ENCODE measurements at regions not wholly inside any gene's neighbourhood (a gene's known extent, or its start where the extent isn't known, plus 50 kb on each side); places are given as distances from the start of the nearest gene placed in this dataset.

GRCh38 chr16:7962091-7962879 is 628.0 kb downstream of the TMEM114 start:
- no peak for TF ChIP-seq CTCF (conservative IDR thresholded peaks at IDR 0.05; ENCODE audit: low read depth, low read length)
- H3K4me3 ChIP-seq (ENCODE audit: low read depth, low read length), result no peak overlapping the region
- no peak for DNase-seq (ENCODE audit: low read depth)

- H3K4me3 ChIP-seq (ENCODE audit: low read depth, low read length), result no peak overlapping the region
- DNase-seq (ENCODE audit: low read depth), result no peak
- no peak for TF ChIP-seq CTCF (conservative IDR thresholded peaks at IDR 0.05; ENCODE audit: low read depth, low read length)
Measured at GRCh38 chr16:7957151-7957550, 624.5 kb downstream of the RBFOX1 start.

- no peak overlapping the region for H3K4me3 ChIP-seq (ENCODE audit: low read depth, low read length)
- no peak for TF ChIP-seq CTCF (conservative IDR thresholded peaks at IDR 0.05; ENCODE audit: low read depth, low read length)
- no peak for DNase-seq (ENCODE audit: low read depth)
Measured at GRCh38 chr16:7953360-7953759, 620.7 kb downstream of the RBFOX1 start.

- TF ChIP-seq CTCF (conservative IDR thresholded peaks at IDR 0.05; ENCODE audit: low read depth, low read length), result no peak
- DNase-seq (ENCODE audit: low read depth), result no peak
- H3K4me3 ChIP-seq (ENCODE audit: low read depth, low read length), result no peak overlapping the region
Measured at GRCh38 chr16:7946142-7946541, 613.5 kb downstream of the RBFOX1 start.

- TF ChIP-seq CTCF (conservative IDR thresholded peaks at IDR 0.05; ENCODE audit: low read depth, low read length), result no peak
- H3K4me3 ChIP-seq (ENCODE audit: low read depth, low read length), result no peak overlapping the region
- DNase-seq (ENCODE audit: low read depth), result no peak
Measured at GRCh38 chr16:7938175-7938574, 605.5 kb downstream of the RBFOX1 start.

GRCh38 chr16:7921345-7921744 is 588.7 kb downstream of the RBFOX1 start:
- no peak for DNase-seq (ENCODE audit: low read depth)
- H3K4me3 ChIP-seq (ENCODE audit: low read depth, low read length), result no peak overlapping the region
- no peak for TF ChIP-seq CTCF (conservative IDR thresholded peaks at IDR 0.05; ENCODE audit: low read depth, low read length)

GRCh38 chr16:7919782-7920181 is 587.1 kb downstream of the RBFOX1 start:
- H3K4me3 ChIP-seq (ENCODE audit: low read depth, low read length), result no peak overlapping the region
- TF ChIP-seq CTCF (conservative IDR thresholded peaks at IDR 0.05; ENCODE audit: low read depth, low read length), result no peak
- DNase-seq (ENCODE audit: low read depth), result no peak

All from choroid plexus epithelial cell (primary cell).